Glomerular visceral epithelial cell (primary cell): ENCODE measurements at regions not wholly inside any gene's neighbourhood (a gene's known extent, or its start where the extent isn't known, plus 50 kb on each side); places are given as distances from the start of the nearest gene placed in this dataset.
"Not testable (repeated sequence)": the region's sequence is repeated elsewhere in the genome, so short reads cannot be mapped to it uniquely, and the experiment has no call there.

Source experiments
- DNase-seq: peaks from one replicate; pipeline ENCODE4 v3.0.0-alpha.2; 2016; ENCODE audit errors: extremely low spot score

GRCh38 chr6:113791225-113791624 is 65.9 kb upstream of the MARCKS start:
- not testable (repeated sequence) for DNase-seq

GRCh38 chr6:113795371-113795770 is 61.8 kb upstream of the MARCKS start:
- DNase-seq, result not testable (repeated sequence)

- DNase-seq, result no peak
Observed at GRCh38 chr6:113796038-113796437, 61.1 kb upstream of the MARCKS start.

- DNase-seq, result no peak
Observed at GRCh38 chr6:113802779-113803178, 54.4 kb upstream of the MARCKS start.

- DNase-seq, result no peak
Observed at GRCh38 chr6:113805173-113805790, 51.9 kb upstream of the MARCKS start.

GRCh38 chr6:113805811-113806495 is 51.2 kb upstream of the MARCKS start:
- DNase-seq, result no peak
